Adrenal gland (tissue), 5 donors: ENCODE measurements at regions not wholly inside any gene's neighbourhood (a gene's known extent, or its start where the extent isn't known, plus 50 kb on each side); places are given as distances from the start of the nearest gene placed in this dataset.

Experiments used
- POLR2A ChIP-seq, 2 donors: fragments of 450-650 bp; IDR thresholded peaks; one replicate each; pipeline ENCODE4 v1.6.1; 2017; ENCODE audit warnings: antibody characterized with exemption in 2 of 2, mild to moderate bottlenecking in 2 of 2, moderate library complexity in 1 of 2
- TF ChIP-seq, protein P1 (sequence below), 6 experiments: fragments of 450-650 bp in 4 of 6; fragments of 200-600 bp in 2 of 6; sonication (generic) in 1 of 6; IDR thresholded peaks; 1 replicate in 5 of 6; 2 replicates in 1 of 6; pipeline versions ENCODE4 v1.5.1 to v1.8.0; 2016 to 2021; ENCODE audit warnings: antibody characterized with exemption in 6 of 6, mild to moderate bottlenecking in 2 of 6, moderate library complexity in 1 of 6
- donor health status: DM: no; HTN: no; CAD: no.

DNA sequence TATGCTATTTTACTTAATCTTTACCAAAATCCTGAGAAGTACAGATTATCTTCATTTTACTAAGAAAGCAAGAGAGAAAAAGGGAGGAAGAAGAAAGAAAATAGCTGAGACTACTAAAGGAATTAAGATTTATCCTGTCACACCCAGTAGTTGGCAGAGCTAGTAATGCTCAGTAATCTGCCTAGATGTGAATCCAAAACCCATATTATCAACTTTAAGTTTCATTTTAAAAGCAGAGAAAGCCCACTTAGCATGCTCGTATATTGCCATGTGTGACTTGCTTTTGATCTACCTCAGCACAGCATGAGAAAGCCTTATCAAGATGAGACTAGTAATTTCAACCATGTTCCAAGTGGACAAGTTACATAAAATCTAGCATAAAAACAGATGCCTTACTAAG lies 451.5 kb downstream of the TENT5A start:
- TF ChIP-seq, protein P1, sequence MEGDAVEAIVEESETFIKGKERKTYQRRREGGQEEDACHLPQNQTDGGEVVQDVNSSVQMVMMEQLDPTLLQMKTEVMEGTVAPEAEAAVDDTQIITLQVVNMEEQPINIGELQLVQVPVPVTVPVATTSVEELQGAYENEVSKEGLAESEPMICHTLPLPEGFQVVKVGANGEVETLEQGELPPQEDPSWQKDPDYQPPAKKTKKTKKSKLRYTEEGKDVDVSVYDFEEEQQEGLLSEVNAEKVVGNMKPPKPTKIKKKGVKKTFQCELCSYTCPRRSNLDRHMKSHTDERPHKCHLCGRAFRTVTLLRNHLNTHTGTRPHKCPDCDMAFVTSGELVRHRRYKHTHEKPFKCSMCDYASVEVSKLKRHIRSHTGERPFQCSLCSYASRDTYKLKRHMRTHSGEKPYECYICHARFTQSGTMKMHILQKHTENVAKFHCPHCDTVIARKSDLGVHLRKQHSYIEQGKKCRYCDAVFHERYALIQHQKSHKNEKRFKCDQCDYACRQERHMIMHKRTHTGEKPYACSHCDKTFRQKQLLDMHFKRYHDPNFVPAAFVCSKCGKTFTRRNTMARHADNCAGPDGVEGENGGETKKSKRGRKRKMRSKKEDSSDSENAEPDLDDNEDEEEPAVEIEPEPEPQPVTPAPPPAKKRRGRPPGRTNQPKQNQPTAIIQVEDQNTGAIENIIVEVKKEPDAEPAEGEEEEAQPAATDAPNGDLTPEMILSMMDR (IDR thresholded peaks at IDR 0.05): no peak
- no peak for TF ChIP-seq POLR2A (IDR thresholded peaks at IDR 0.05)
